ENCODE measurements at regions not wholly inside any gene's neighbourhood (a gene's known extent, or its start where the extent isn't known, plus 50 kb on each side); places are given as distances from the start of the nearest gene placed in this dataset.

- Histone ChIP-seq H3K9ac (ENCODE audit: low read depth, low read length) (no peak overlapping the region), H3K27ac (ENCODE audit: low read depth, low read length) (no peak overlapping the region), H3K9me3 (ENCODE audit: insufficient read depth, low read depth, low read length) (peaks cover 37% of the 10 kb centered on the region), H3K36me3 (ENCODE audit: insufficient read depth, low read length) (no peaks in the 10 kb centered on the region), H3K4me3 (ENCODE audit: low read length) (no peak overlapping the region), H3K4me1 (ENCODE audit: insufficient read depth, low read length) (no peaks in the 10 kb centered on the region), H3K27me3 (ENCODE audit: insufficient read depth, low read length) (no peaks in the 10 kb centered on the region)
- 100% methylated on average over 1 of the region's 1 CpG for WGBS
Measured at GRCh38 chr1:4375812-4376211, 278.6 kb upstream of the AJAP1 start.

GRCh38 chr1:4379451-4380175, 274.8 kb upstream of the AJAP1 start:
- Histone ChIP-seq H3K9ac (ENCODE audit: low read depth, low read length) (no peak overlapping the region), H3K4me1 (ENCODE audit: insufficient read depth, low read length) (no peaks in the 10 kb centered on the region), H3K9me3 (ENCODE audit: insufficient read depth, low read depth, low read length) (peaks cover 64% of the 10 kb centered on the region), H3K27ac (ENCODE audit: low read depth, low read length) (no peak overlapping the region), H3K27me3 (ENCODE audit: insufficient read depth, low read length) (no peaks in the 10 kb centered on the region), H3K36me3 (ENCODE audit: insufficient read depth, low read length) (no peaks in the 10 kb centered on the region), H3K4me3 (ENCODE audit: low read length) (no peak overlapping the region)
- 93% methylated on average over 6 of the region's 6 CpGs for WGBS

- H3K27me3 ChIP-seq (ENCODE audit: insufficient read depth, low read length): no peaks in the 10 kb centered on the region
- no peak overlapping the region for H3K9ac ChIP-seq (ENCODE audit: low read depth, low read length)
- H3K36me3 ChIP-seq (ENCODE audit: insufficient read depth, low read length): no peaks in the 10 kb centered on the region
- H3K4me3 ChIP-seq (ENCODE audit: low read length): no peak overlapping the region
- H3K4me1 ChIP-seq (ENCODE audit: insufficient read depth, low read length): no peaks in the 10 kb centered on the region
- H3K9me3 ChIP-seq (ENCODE audit: insufficient read depth, low read depth, low read length): peaks cover 60% of the 10 kb centered on the region
- no peak overlapping the region for H3K27ac ChIP-seq (ENCODE audit: low read depth, low read length)
- WGBS: 81% methylated on average over 2 of the region's 3 CpGs
Measured at GRCh38 chr1:4380564-4381168, 273.7 kb upstream of the AJAP1 start.

GRCh38 chr1:4393191-4393590, 261.2 kb upstream of the AJAP1 start:
- no peak overlapping the region for H3K27ac ChIP-seq (ENCODE audit: low read depth, low read length)
- no peaks in the 10 kb centered on the region for H3K4me1 ChIP-seq (ENCODE audit: insufficient read depth, low read length)
- H3K9ac ChIP-seq (ENCODE audit: low read depth, low read length): no peak overlapping the region
- H3K36me3 ChIP-seq (ENCODE audit: insufficient read depth, low read length): no peaks in the 10 kb centered on the region
- 94% methylated on average over 1 of the region's 1 CpG for WGBS
- peaks cover 35% of the 10 kb centered on the region for H3K9me3 ChIP-seq (ENCODE audit: insufficient read depth, low read depth, low read length)
- H3K4me3 ChIP-seq (ENCODE audit: low read length): no peak overlapping the region
- H3K27me3 ChIP-seq (ENCODE audit: insufficient read depth, low read length): no peaks in the 10 kb centered on the region

- Histone ChIP-seq H3K27ac (ENCODE audit: low read depth, low read length) (no peak overlapping the region), H3K4me1 (ENCODE audit: insufficient read depth, low read length) (no peaks in the 10 kb centered on the region), H3K4me3 (ENCODE audit: low read length) (no peak overlapping the region), H3K9ac (ENCODE audit: low read depth, low read length) (no peak overlapping the region), H3K27me3 (ENCODE audit: insufficient read depth, low read length) (no peaks in the 10 kb centered on the region), H3K9me3 (ENCODE audit: insufficient read depth, low read depth, low read length) (peaks cover 36% of the 10 kb centered on the region), H3K36me3 (ENCODE audit: insufficient read depth, low read length) (no peaks in the 10 kb centered on the region)
- WGBS: 95% methylated on average over 8 of the region's 8 CpGs
Measured at GRCh38 chr1:4394366-4394765, 260.0 kb upstream of the AJAP1 start.

GRCh38 chr1:4395158-4395557, 259.3 kb upstream of the AJAP1 start:
- WGBS: 82% methylated on average over 3 of the region's 3 CpGs
- Histone ChIP-seq H3K4me3 (ENCODE audit: low read length) (no peak overlapping the region), H3K9ac (ENCODE audit: low read depth, low read length) (no peak overlapping the region), H3K4me1 (ENCODE audit: insufficient read depth, low read length) (no peaks in the 10 kb centered on the region), H3K27ac (ENCODE audit: low read depth, low read length) (no peak overlapping the region), H3K27me3 (ENCODE audit: insufficient read depth, low read length) (no peaks in the 10 kb centered on the region), H3K36me3 (ENCODE audit: insufficient read depth, low read length) (no peaks in the 10 kb centered on the region), H3K9me3 (ENCODE audit: insufficient read depth, low read depth, low read length) (peaks cover 36% of the 10 kb centered on the region)

- H3K4me3 ChIP-seq (ENCODE audit: low read length): no peak overlapping the region
- no peak overlapping the region for H3K27ac ChIP-seq (ENCODE audit: low read depth, low read length)
- H3K27me3 ChIP-seq (ENCODE audit: insufficient read depth, low read length): no peaks in the 10 kb centered on the region
- no peaks in the 10 kb centered on the region for H3K4me1 ChIP-seq (ENCODE audit: insufficient read depth, low read length)
- WGBS: 94% methylated on average over 5 of the region's 5 CpGs
- H3K9ac ChIP-seq (ENCODE audit: low read depth, low read length): no peak overlapping the region
- H3K36me3 ChIP-seq (ENCODE audit: insufficient read depth, low read length): no peaks in the 10 kb centered on the region
- H3K9me3 ChIP-seq (ENCODE audit: insufficient read depth, low read depth, low read length): peaks cover 36% of the 10 kb centered on the region
Measured at GRCh38 chr1:4395676-4396075, 258.7 kb upstream of the AJAP1 start.

- H3K36me3 ChIP-seq (ENCODE audit: insufficient read depth, low read length): no peaks in the 10 kb centered on the region
- no peaks in the 10 kb centered on the region for H3K4me1 ChIP-seq (ENCODE audit: insufficient read depth, low read length)
- peaks cover 27% of the 10 kb centered on the region for H3K9me3 ChIP-seq (ENCODE audit: insufficient read depth, low read depth, low read length)
- WGBS: 70% methylated on average over 8 of the region's 9 CpGs
- H3K27ac ChIP-seq (ENCODE audit: low read depth, low read length): no peak overlapping the region
- H3K27me3 ChIP-seq (ENCODE audit: insufficient read depth, low read length): no peaks in the 10 kb centered on the region
- no peak overlapping the region for H3K9ac ChIP-seq (ENCODE audit: low read depth, low read length)
- H3K4me3 ChIP-seq (ENCODE audit: low read length): no peak overlapping the region
Measured at GRCh38 chr1:4396551-4396950, 257.9 kb upstream of the AJAP1 start.

GRCh38 chr1:4397196-4397595, 257.2 kb upstream of the AJAP1 start:
- Histone ChIP-seq H3K4me1 (ENCODE audit: insufficient read depth, low read length) (no peaks in the 10 kb centered on the region), H3K4me3 (ENCODE audit: low read length) (no peak overlapping the region), H3K27me3 (ENCODE audit: insufficient read depth, low read length) (no peaks in the 10 kb centered on the region), H3K27ac (ENCODE audit: low read depth, low read length) (no peak overlapping the region), H3K36me3 (ENCODE audit: insufficient read depth, low read length) (no peaks in the 10 kb centered on the region), H3K9me3 (ENCODE audit: insufficient read depth, low read depth, low read length) (peaks cover 24% of the 10 kb centered on the region), H3K9ac (ENCODE audit: low read depth, low read length) (no peak overlapping the region)
- 98% methylated on average over 4 of the region's 4 CpGs for WGBS

- no peak overlapping the region for H3K27ac ChIP-seq (ENCODE audit: low read depth, low read length)
- no peaks in the 10 kb centered on the region for H3K27me3 ChIP-seq (ENCODE audit: insufficient read depth, low read length)
- H3K9ac ChIP-seq (ENCODE audit: low read depth, low read length): no peak overlapping the region
- no CpG with 5 or more reads among the region's 1 CpG for WGBS
- no peaks in the 10 kb centered on the region for H3K36me3 ChIP-seq (ENCODE audit: insufficient read depth, low read length)
- H3K4me1 ChIP-seq (ENCODE audit: insufficient read depth, low read length): no peaks in the 10 kb centered on the region
- H3K4me3 ChIP-seq (ENCODE audit: low read length): no peak overlapping the region
- H3K9me3 ChIP-seq (ENCODE audit: insufficient read depth, low read depth, low read length): peaks cover 4% of the 10 kb centered on the region; the same call in 1 of the 2 replicates
Measured at GRCh38 chr1:4402032-4402431, 252.4 kb upstream of the AJAP1 start.

GRCh38 chr1:4404854-4405590, 249.4 kb upstream of the AJAP1 start:
- H3K27ac ChIP-seq (ENCODE audit: low read depth, low read length): no peak overlapping the region
- no peak overlapping the region for H3K9ac ChIP-seq (ENCODE audit: low read depth, low read length)
- no peaks in the 10 kb centered on the region for H3K4me1 ChIP-seq (ENCODE audit: insufficient read depth, low read length)
- 90% methylated on average over 12 of the region's 12 CpGs for WGBS
- no peaks in the 10 kb centered on the region for H3K27me3 ChIP-seq (ENCODE audit: insufficient read depth, low read length)
- H3K4me3 ChIP-seq (ENCODE audit: low read length): no peak overlapping the region
- H3K36me3 ChIP-seq (ENCODE audit: insufficient read depth, low read length): no peaks in the 10 kb centered on the region
- peaks cover 2% of the 10 kb centered on the region; the same call in 1 of the 2 replicates for H3K9me3 ChIP-seq (ENCODE audit: insufficient read depth, low read depth, low read length)
